ENCODE measurements at regions not wholly inside any gene's neighbourhood (a gene's known extent, or its start where the extent isn't known, plus 50 kb on each side); places are given as distances from the start of the nearest gene placed in this dataset.

DNA sequence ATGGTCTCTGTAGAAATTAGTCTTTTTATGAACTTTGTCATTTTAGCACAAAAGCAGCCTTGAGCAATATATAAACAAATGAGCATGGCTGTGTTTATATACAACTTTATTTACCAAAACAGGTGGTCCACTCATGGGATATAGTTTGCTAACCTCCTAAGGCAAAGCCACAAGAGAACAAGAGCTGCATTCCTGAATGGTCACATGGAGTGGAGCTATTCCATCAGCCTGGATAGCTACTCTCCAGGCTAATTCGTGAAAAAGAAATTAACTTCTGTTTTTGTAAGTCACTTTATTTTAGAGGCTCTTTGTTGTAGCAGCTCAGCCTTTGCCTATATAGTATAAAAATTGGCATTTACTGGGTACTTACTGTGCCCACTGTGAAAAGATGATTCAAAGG is 163.3 kb upstream of the FAM78B start:
- TF ChIP-seq, protein P1, sequence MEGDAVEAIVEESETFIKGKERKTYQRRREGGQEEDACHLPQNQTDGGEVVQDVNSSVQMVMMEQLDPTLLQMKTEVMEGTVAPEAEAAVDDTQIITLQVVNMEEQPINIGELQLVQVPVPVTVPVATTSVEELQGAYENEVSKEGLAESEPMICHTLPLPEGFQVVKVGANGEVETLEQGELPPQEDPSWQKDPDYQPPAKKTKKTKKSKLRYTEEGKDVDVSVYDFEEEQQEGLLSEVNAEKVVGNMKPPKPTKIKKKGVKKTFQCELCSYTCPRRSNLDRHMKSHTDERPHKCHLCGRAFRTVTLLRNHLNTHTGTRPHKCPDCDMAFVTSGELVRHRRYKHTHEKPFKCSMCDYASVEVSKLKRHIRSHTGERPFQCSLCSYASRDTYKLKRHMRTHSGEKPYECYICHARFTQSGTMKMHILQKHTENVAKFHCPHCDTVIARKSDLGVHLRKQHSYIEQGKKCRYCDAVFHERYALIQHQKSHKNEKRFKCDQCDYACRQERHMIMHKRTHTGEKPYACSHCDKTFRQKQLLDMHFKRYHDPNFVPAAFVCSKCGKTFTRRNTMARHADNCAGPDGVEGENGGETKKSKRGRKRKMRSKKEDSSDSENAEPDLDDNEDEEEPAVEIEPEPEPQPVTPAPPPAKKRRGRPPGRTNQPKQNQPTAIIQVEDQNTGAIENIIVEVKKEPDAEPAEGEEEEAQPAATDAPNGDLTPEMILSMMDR (IDR thresholded peaks at IDR 0.05 in 8 of 11, conservative IDR thresholded peaks at IDR 0.05 in 3 of 11) = no peak
- TF ChIP-seq POLR2A (IDR thresholded peaks at IDR 0.05) (no peak), POLR2AphosphoS5 (IDR thresholded peaks at IDR 0.05) (no peak)
